ENCODE measurements at regions not wholly inside any gene's neighbourhood (a gene's known extent, or its start where the extent isn't known, plus 50 kb on each side); places are given as distances from the start of the nearest gene placed in this dataset.

DNA sequence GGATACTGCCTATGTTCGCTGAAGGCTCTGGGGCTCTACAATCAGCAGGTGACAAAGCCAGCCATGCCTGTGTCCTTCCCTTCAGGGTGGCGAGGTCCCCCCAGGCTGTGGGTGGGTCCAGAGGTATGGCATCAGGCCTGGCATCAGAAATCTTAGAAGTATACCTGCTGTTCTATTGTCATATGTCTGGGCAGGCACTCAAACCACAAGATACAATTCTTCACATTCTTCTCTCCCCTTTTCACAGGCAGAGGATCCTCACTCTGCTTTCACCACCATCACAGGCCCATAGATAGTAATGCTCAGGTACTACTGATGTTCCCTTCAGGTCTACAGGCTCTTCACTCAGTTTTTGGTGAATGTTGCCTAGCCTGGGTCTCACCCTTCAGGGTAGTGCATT, 1180.0 kb upstream of the CITED2 start:
- Histone ChIP-seq H3K9me3 (no peaks in the 10 kb centered on the region), H3K27ac (no peak overlapping the region)
- WGBS, 2 donors, result no CpG with 5 or more reads among the region's 2 CpGs

DNA sequence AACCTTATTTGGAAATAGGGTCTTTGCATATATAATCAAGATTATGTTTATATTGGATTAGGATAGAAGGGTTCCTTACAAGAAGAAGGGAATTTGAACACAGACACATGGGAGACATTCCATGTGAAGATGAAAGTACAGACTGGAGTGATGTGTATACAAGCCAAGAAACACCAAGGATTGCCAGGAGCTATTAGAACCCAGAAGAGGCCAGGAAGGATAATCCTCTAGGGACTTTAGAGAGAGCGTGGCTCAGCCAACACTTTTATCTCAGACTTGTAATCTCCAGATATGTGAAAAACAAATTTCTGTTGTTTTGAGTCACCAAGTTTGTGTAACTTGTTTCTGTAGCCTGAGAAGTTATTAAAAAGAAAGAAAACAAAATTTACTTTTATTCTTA, 1173.9 kb upstream of the CITED2 start:
- no peak overlapping the region for H3K4me3 ChIP-seq
- intact Hi-C loops (cut with DNase I), result no loop called here
- no peaks in the 10 kb centered on the region for H3K4me1 ChIP-seq
- no peaks in the 10 kb centered on the region for H3K9me3 ChIP-seq
- H3K36me3 ChIP-seq, result no peaks in the 10 kb centered on the region
- WGBS, 2 donors, result 38 to 62% methylated on average over 1 of the region's 1 CpG
- TF ChIP-seq, protein P1, sequence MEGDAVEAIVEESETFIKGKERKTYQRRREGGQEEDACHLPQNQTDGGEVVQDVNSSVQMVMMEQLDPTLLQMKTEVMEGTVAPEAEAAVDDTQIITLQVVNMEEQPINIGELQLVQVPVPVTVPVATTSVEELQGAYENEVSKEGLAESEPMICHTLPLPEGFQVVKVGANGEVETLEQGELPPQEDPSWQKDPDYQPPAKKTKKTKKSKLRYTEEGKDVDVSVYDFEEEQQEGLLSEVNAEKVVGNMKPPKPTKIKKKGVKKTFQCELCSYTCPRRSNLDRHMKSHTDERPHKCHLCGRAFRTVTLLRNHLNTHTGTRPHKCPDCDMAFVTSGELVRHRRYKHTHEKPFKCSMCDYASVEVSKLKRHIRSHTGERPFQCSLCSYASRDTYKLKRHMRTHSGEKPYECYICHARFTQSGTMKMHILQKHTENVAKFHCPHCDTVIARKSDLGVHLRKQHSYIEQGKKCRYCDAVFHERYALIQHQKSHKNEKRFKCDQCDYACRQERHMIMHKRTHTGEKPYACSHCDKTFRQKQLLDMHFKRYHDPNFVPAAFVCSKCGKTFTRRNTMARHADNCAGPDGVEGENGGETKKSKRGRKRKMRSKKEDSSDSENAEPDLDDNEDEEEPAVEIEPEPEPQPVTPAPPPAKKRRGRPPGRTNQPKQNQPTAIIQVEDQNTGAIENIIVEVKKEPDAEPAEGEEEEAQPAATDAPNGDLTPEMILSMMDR (IDR thresholded peaks at IDR 0.05), result no peak
- TF ChIP-seq POLR2A (IDR thresholded peaks at IDR 0.05), result no peak
- no peak for DNase-seq
- no peaks in the 10 kb centered on the region for H3K27me3 ChIP-seq
- no peak overlapping the region for H3K27ac ChIP-seq

More for the DNA sequence above, 1180.0 kb upstream of the CITED2 start:
- TF ChIP-seq POLR2A (IDR thresholded peaks at IDR 0.05), result no peak
- TF ChIP-seq, protein P1 (IDR thresholded peaks at IDR 0.05), result no peak
- DNase-seq, result no peak
- H3K4me3 ChIP-seq, result no peak overlapping the region
- H3K36me3 ChIP-seq, result no peaks in the 10 kb centered on the region
- H3K4me1 ChIP-seq, result no peaks in the 10 kb centered on the region
- intact Hi-C loops (cut with DNase I), result no loop called here
- no peaks in the 10 kb centered on the region for H3K27me3 ChIP-seq

DNA sequence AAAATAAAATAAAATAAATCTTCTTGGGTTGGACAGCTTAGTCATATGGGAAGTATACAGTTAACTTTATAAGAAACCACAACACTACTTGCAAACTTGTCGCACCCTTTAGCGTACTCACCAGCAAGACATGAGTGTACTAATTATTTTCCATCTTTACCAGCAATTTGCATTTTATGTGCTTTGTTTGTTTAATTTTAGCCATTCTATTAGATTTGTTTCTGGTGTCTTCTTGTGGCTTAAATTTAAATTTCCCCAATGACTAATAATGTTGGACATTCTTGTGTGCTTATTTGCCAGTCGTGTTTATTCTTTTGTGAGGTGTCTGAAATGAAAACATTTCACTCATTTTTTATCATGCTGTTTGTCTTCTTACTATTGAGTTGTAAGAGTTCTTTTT, 1172.2 kb upstream of the CITED2 start:
- intact Hi-C loops (cut with DNase I), result no loop called here
- no peak for DNase-seq
- Histone ChIP-seq H3K36me3 (no peaks in the 10 kb centered on the region), H3K27me3 (no peaks in the 10 kb centered on the region), H3K4me3 (no peak overlapping the region), H3K9me3 (no peaks in the 10 kb centered on the region), H3K27ac (no peak overlapping the region), H3K4me1 (no peaks in the 10 kb centered on the region)
- 77 to 91% methylated on average over 3 of the region's 3 CpGs for WGBS, 2 donors
- no peak for TF ChIP-seq POLR2A (IDR thresholded peaks at IDR 0.05)
- TF ChIP-seq, protein P1 (IDR thresholded peaks at IDR 0.05), result no peak

DNA sequence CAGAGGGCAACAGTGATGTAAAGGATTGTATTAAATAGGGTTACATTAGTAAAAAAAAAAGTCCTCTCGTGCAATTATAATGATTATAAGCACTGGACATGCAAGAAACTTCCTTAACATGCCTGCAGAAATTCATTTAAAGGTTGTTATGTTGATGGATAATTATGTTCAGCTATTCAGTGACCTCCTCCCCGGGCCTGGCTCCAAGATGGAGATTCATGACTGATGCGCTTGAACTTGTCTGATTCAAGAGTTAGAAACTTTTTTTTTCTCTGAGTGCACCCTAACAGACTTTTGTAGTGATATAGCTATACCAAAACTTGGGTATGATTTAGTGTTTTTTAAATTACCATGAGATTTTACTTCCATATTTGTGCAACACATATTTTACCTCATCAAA, 1170.0 kb upstream of the CITED2 start:
- H3K27ac ChIP-seq, result no peak overlapping the region
- no peak overlapping the region for H3K4me3 ChIP-seq
- intact Hi-C loops (cut with DNase I), result no loop called here
- 44 to 62% methylated on average over 3 of the region's 3 CpGs for WGBS, 2 donors
- H3K4me1 ChIP-seq, result no peaks in the 10 kb centered on the region
- H3K36me3 ChIP-seq, result no peaks in the 10 kb centered on the region
- H3K9me3 ChIP-seq, result no peaks in the 10 kb centered on the region
- TF ChIP-seq, protein P1 (IDR thresholded peaks at IDR 0.05), result no peak
- no peak for TF ChIP-seq POLR2A (IDR thresholded peaks at IDR 0.05)
- no peak for DNase-seq
- no peaks in the 10 kb centered on the region for H3K27me3 ChIP-seq

DNA sequence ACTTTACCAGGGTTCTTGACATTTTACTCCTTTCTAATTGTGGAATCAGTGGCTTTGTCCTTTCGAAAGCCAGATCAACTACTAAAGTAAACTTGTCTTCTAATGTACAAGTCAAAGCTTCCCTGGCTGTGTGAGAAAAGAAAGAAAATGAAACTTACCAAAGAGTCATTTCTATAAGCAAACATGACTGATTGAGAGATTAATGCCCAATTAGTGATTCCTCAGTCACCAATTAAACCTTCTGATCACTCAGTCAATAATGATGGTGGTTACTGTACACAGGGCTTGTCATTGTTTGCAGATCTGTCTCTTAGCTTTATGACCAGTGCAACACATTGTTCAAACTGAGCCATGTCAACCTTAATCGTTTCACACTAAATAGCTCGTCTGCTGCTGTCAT, 1168.4 kb upstream of the CITED2 start:
- Histone ChIP-seq H3K4me1 (peaks cover 0 to 8% (median 0%) of the 10 kb centered on the region in 3 donors), H3K27me3 (no peaks in the 10 kb centered on the region), H3K36me3 (no peaks in the 10 kb centered on the region), H3K4me3 (no peak overlapping the region), H3K27ac (no peak overlapping the region), H3K9me3 (no peaks in the 10 kb centered on the region)
- TF ChIP-seq, protein P1 (IDR thresholded peaks at IDR 0.05), result no peak
- no peak for TF ChIP-seq POLR2A (IDR thresholded peaks at IDR 0.05)
- no peak for DNase-seq
- intact Hi-C loops (cut with DNase I), result no loop called here
- WGBS, 2 donors, result 76 to 82% methylated on average over 3 of the region's 3 CpGs
